HEK293T (cell line): ENCODE measurements at regions not wholly inside any gene's neighbourhood (a gene's known extent, or its start where the extent isn't known, plus 50 kb on each side); places are given as distances from the start of the nearest gene placed in this dataset.

Experiments used
- BHLHE40 ChIP-seq: fragments of 450-650 bp; IDR thresholded peaks from 2 replicates; pipeline ENCODE4 v1.6.1; 2016; ENCODE audit warnings: mild to moderate bottlenecking, moderate library complexity, borderline replicate concordance
- HDGF ChIP-seq: fragments of 450-650 bp; IDR thresholded peaks from 2 replicates; pipeline ENCODE4 v1.6.1; 2017; ENCODE audit warnings: antibody characterized with exemption, borderline replicate concordance
- SP1 ChIP-seq: fragments of 450-650 bp; IDR thresholded peaks from 2 replicates; pipeline ENCODE4 v1.6.1; 2017

- TF ChIP-seq BHLHE40, result no peak
- TF ChIP-seq SP1, result no peak
- no peak for TF ChIP-seq HDGF
Observed at GRCh38 chr3:187567661-187568121, 102.5 kb downstream of the SST start.
